ENCODE measurements at regions not wholly inside any gene's neighbourhood (a gene's known extent, or its start where the extent isn't known, plus 50 kb on each side); places are given as distances from the start of the nearest gene placed in this dataset.

DNA sequence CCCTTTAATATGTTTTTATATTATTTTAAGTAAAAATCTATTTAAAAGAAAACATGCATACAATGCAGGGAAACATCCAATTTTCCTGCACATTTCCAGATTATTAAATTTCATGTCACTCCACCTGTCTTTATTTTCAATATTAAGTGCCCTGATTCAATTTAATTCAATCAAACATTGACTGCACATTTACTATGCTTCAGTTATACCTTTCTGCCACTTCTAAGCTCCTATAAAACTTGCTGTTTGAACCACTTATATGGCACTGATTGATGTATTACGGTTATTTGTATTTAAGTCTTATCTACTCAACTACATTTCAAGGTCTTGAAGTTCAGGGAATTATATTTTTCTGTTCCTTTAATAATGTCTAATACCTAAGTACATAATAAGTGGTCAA lies 198.0 kb downstream of the CAVIN4 start:
- TF ChIP-seq, protein P1, sequence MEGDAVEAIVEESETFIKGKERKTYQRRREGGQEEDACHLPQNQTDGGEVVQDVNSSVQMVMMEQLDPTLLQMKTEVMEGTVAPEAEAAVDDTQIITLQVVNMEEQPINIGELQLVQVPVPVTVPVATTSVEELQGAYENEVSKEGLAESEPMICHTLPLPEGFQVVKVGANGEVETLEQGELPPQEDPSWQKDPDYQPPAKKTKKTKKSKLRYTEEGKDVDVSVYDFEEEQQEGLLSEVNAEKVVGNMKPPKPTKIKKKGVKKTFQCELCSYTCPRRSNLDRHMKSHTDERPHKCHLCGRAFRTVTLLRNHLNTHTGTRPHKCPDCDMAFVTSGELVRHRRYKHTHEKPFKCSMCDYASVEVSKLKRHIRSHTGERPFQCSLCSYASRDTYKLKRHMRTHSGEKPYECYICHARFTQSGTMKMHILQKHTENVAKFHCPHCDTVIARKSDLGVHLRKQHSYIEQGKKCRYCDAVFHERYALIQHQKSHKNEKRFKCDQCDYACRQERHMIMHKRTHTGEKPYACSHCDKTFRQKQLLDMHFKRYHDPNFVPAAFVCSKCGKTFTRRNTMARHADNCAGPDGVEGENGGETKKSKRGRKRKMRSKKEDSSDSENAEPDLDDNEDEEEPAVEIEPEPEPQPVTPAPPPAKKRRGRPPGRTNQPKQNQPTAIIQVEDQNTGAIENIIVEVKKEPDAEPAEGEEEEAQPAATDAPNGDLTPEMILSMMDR (IDR thresholded peaks at IDR 0.05): no peak
- no peak for TF ChIP-seq POLR2A (IDR thresholded peaks at IDR 0.05)

Data from breast epithelium (tissue), 3 donors.